Trophoblast cell (in vitro differentiated cells and primary cell): ENCODE measurements at regions not wholly inside any gene's neighbourhood (a gene's known extent, or its start where the extent isn't known, plus 50 kb on each side); places are given as distances from the start of the nearest gene placed in this dataset.

ENCODE experiments used
- DNase-seq, 2 donors: peaks; one replicate each; pipeline ENCODE4 v3.0.0-alpha.2; 2016
- H2AFZ ChIP-seq: 2 replicates; pipeline ENCODE4 v1.6.1; 2013; ENCODE audit warnings: low read length, moderate library complexity, mild to moderate bottlenecking; ENCODE audit not compliant: insufficient read depth, poor library complexity
- H2AK5ac ChIP-seq: 2 replicates; pipeline ENCODE4 v1.6.1; 2013; ENCODE audit warnings: mild to moderate bottlenecking, low read length
- H2BK120ac ChIP-seq: 2 replicates; pipeline ENCODE4 v1.6.1; 2013; ENCODE audit warnings: low read length, mild to moderate bottlenecking, moderate library complexity; ENCODE audit not compliant: insufficient read depth, poor library complexity
- H2BK12ac ChIP-seq: 2 replicates; pipeline ENCODE4 v1.6.1; 2013; ENCODE audit warnings: mild to moderate bottlenecking, low read length, moderate library complexity
- H2BK5ac ChIP-seq: 2 replicates; pipeline ENCODE4 v1.6.1; 2013; ENCODE audit warnings: low read length, low read depth, moderate library complexity, mild to moderate bottlenecking; ENCODE audit not compliant: poor library complexity
- H3K14ac ChIP-seq: 2 replicates; pipeline ENCODE4 v1.6.1; 2013; ENCODE audit warnings: mild to moderate bottlenecking, low read length
- H3K18ac ChIP-seq: 2 replicates; pipeline ENCODE4 v1.6.1; 2013; ENCODE audit warnings: mild to moderate bottlenecking, low read length
- H3K23ac ChIP-seq: 2 replicates; pipeline ENCODE4 v1.6.1; 2013; ENCODE audit warnings: low read length
- H3K27ac ChIP-seq: 2 replicates; pipeline ENCODE4 v1.5.1; 2013; ENCODE audit warnings: low read depth, mild to moderate bottlenecking, inconsistent platforms, low read length, moderate library complexity
- H3K27me3 ChIP-seq: 2 replicates; pipeline ENCODE4 v1.6.1; 2013; ENCODE audit warnings: inconsistent platforms, mild to moderate bottlenecking, low read length, moderate library complexity; ENCODE audit not compliant: insufficient read depth
- H3K36me3 ChIP-seq, 2 experiments: 1 replicate in 1 of 2; 2 replicates in 1 of 2; pipeline ENCODE4 v1.6.1; 2013; ENCODE audit warnings: low read length in 2 of 2, mild to moderate bottlenecking in 2 of 2, moderate library complexity in 1 of 2; ENCODE audit not compliant: insufficient read depth in 2 of 2, control insufficient read depth in 1 of 2
- H3K4ac ChIP-seq: 2 replicates; pipeline ENCODE4 v1.6.1; 2013; ENCODE audit warnings: low read depth, mild to moderate bottlenecking, low read length, moderate library complexity
- H3K4me1 ChIP-seq, 2 experiments: 1 replicate in 1 of 2; 2 replicates in 1 of 2; pipeline ENCODE4 v1.6.1; 2013; ENCODE audit warnings: low read length in 2 of 2, mild to moderate bottlenecking in 2 of 2, moderate library complexity in 1 of 2; ENCODE audit not compliant: insufficient read depth in 2 of 2, control insufficient read depth in 1 of 2
- H3K4me2 ChIP-seq: 2 replicates; pipeline ENCODE4 v1.6.1; 2013; ENCODE audit warnings: inconsistent platforms, mild to moderate bottlenecking, low read length, moderate library complexity
- H3K4me3 ChIP-seq: 2 replicates; pipeline ENCODE4 v1.5.1; 2013; ENCODE audit warnings: mild to moderate bottlenecking, low read depth, low read length, inconsistent platforms
- H3K79me1 ChIP-seq: one replicate; pipeline ENCODE4 v1.6.1; 2013; ENCODE audit warnings: low read length
- H3K79me2 ChIP-seq: 2 replicates; pipeline ENCODE4 v1.6.1; 2013; ENCODE audit warnings: low read length, mild to moderate bottlenecking; ENCODE audit not compliant: control insufficient read depth, insufficient read depth, poor library complexity
- H3K9ac ChIP-seq: 2 replicates; pipeline ENCODE4 v1.6.1; 2013; ENCODE audit warnings: mild to moderate bottlenecking, low read length
- H3K9me3 ChIP-seq: 2 replicates; pipeline ENCODE4 v1.6.1; 2013; ENCODE audit warnings: low read depth, mild to moderate bottlenecking, control low read depth, inconsistent platforms, low read length; ENCODE audit not compliant: insufficient read depth
- H4K12ac ChIP-seq: 2 replicates; pipeline ENCODE4 v1.6.1; 2013; ENCODE audit warnings: low read depth, mild to moderate bottlenecking, low read length, moderate library complexity
- H4K8ac ChIP-seq: 2 replicates; pipeline ENCODE4 v1.6.1; 2013; ENCODE audit warnings: low read depth, mild to moderate bottlenecking, low read length, moderate library complexity
- H4K91ac ChIP-seq: one replicate; pipeline ENCODE4 v1.6.1; 2013; ENCODE audit warnings: low read depth, mild to moderate bottlenecking, low read length, moderate library complexity
- WGBS: extraction: QIAGEN DNeasy Blood & Tissue Kit; methylation state at CpG from one replicate; pipeline ENCODE4 v1.1.7; 2013; ENCODE audit warnings: missing lambda C conversion rate; ENCODE audit not compliant: insufficient read length, insufficient coverage; ENCODE audit errors: extremely low coverage; 5-methylcytosine and 5-hydroxymethylcytosine counted together

GRCh38 chr1:184253921-184254320, 132.9 kb upstream of the C1orf21 start:
- H4K12ac ChIP-seq: no peak overlapping the region
- no peak overlapping the region for H2BK5ac ChIP-seq
- H2AK5ac ChIP-seq: no peak overlapping the region
- H3K9me3 ChIP-seq: no peaks in the 10 kb centered on the region
- H3K18ac ChIP-seq: no peak overlapping the region
- no peaks in the 10 kb centered on the region for H3K79me2 ChIP-seq
- H4K91ac ChIP-seq: no peak overlapping the region
- no peak for DNase-seq
- no peak overlapping the region for H3K23ac ChIP-seq
- H3K4me2 ChIP-seq: no peak overlapping the region
- no peak overlapping the region for H2AFZ ChIP-seq
- no peak overlapping the region for H3K9ac ChIP-seq
- no peak overlapping the region for H2BK12ac ChIP-seq
- no peak overlapping the region for H3K14ac ChIP-seq
- H3K4me3 ChIP-seq: no peak overlapping the region
- H3K4me1 ChIP-seq: peaks cover 0 to 4% of the 10 kb centered on the region in 2 experiments
- no peak overlapping the region for H3K27ac ChIP-seq
- no peaks in the 10 kb centered on the region for H3K79me1 ChIP-seq
- H3K4ac ChIP-seq: no peak overlapping the region
- H3K27me3 ChIP-seq: no peaks in the 10 kb centered on the region
- no peaks in the 10 kb centered on the region for H3K36me3 ChIP-seq
- H2BK120ac ChIP-seq: no peak overlapping the region
- WGBS: no CpG with 5 or more reads among the region's 3 CpGs
- no peak overlapping the region for H4K8ac ChIP-seq

GRCh38 chr1:184254849-184255248, 132.0 kb upstream of the C1orf21 start:
- no peaks in the 10 kb centered on the region for H3K9me3 ChIP-seq
- no peaks in the 10 kb centered on the region for H3K79me2 ChIP-seq
- peaks cover 0 to 4% of the 10 kb centered on the region in 2 experiments for H3K4me1 ChIP-seq
- H3K18ac ChIP-seq: no peak overlapping the region
- H4K8ac ChIP-seq: no peak overlapping the region
- no peak overlapping the region for H3K4ac ChIP-seq
- H4K91ac ChIP-seq: no peak overlapping the region
- H2BK120ac ChIP-seq: no peak overlapping the region
- no peak overlapping the region for H2BK12ac ChIP-seq
- H3K36me3 ChIP-seq: no peaks in the 10 kb centered on the region
- H2AK5ac ChIP-seq: no peak overlapping the region
- no peak overlapping the region for H3K27ac ChIP-seq
- no peak overlapping the region for H4K12ac ChIP-seq
- WGBS: no CpG with 5 or more reads among the region's 3 CpGs
- H2AFZ ChIP-seq: no peak overlapping the region
- H3K14ac ChIP-seq: no peak overlapping the region
- H3K4me2 ChIP-seq: no peak overlapping the region
- H3K27me3 ChIP-seq: no peaks in the 10 kb centered on the region
- no peak overlapping the region for H3K9ac ChIP-seq
- no peak overlapping the region for H3K23ac ChIP-seq
- no peak overlapping the region for H2BK5ac ChIP-seq
- no peak overlapping the region for H3K4me3 ChIP-seq
- peak in 1 of 2 donors; percentile 5 for DNase-seq
- no peaks in the 10 kb centered on the region for H3K79me1 ChIP-seq

- Histone ChIP-seq H3K4me3 (no peak overlapping the region), H2AK5ac (no peak overlapping the region), H4K91ac (no peak overlapping the region)
Observed at GRCh38 chr1:184255560-184255959, 131.3 kb upstream of the C1orf21 start.

GRCh38 chr1:184257873-184258272, 129.0 kb upstream of the C1orf21 start:
- H2BK12ac ChIP-seq: no peak overlapping the region
- no peak overlapping the region for H3K4ac ChIP-seq
- H2BK5ac ChIP-seq: no peak overlapping the region
- no peak overlapping the region for H4K12ac ChIP-seq
- no peak overlapping the region for H3K14ac ChIP-seq
- peaks cover 0 to 4% of the 10 kb centered on the region in 2 experiments for H3K4me1 ChIP-seq
- no peak overlapping the region for H2AK5ac ChIP-seq
- H3K9me3 ChIP-seq: no peaks in the 10 kb centered on the region
- no peaks in the 10 kb centered on the region for H3K36me3 ChIP-seq
- H2AFZ ChIP-seq: no peak overlapping the region
- WGBS: no CpG with 5 or more reads among the region's 5 CpGs
- no peak overlapping the region for H4K91ac ChIP-seq
- no peak overlapping the region for H3K9ac ChIP-seq
- H3K23ac ChIP-seq: no peak overlapping the region
- no peak overlapping the region for H2BK120ac ChIP-seq
- H3K18ac ChIP-seq: no peak overlapping the region
- H3K4me3 ChIP-seq: no peak overlapping the region
- no peak overlapping the region for H3K4me2 ChIP-seq
- no peaks in the 10 kb centered on the region for H3K79me1 ChIP-seq
- H3K79me2 ChIP-seq: no peaks in the 10 kb centered on the region
- DNase-seq: no peak
- no peaks in the 10 kb centered on the region for H3K27me3 ChIP-seq
- H3K27ac ChIP-seq: no peak overlapping the region
- no peak overlapping the region for H4K8ac ChIP-seq

More at GRCh38 chr1:184255560-184255959, 131.3 kb upstream of the C1orf21 start:
- Histone ChIP-seq H3K23ac (no peak overlapping the region), H3K4ac (no peak overlapping the region), H3K14ac (no peak overlapping the region), H2BK12ac (no peak overlapping the region), H4K12ac (no peak overlapping the region), H3K27me3 (no peaks in the 10 kb centered on the region), H3K36me3 (no peaks in the 10 kb centered on the region), H3K18ac (no peak overlapping the region), H2BK5ac (no peak overlapping the region), H3K79me2 (no peaks in the 10 kb centered on the region), H2AFZ (no peak overlapping the region), H3K27ac (no peak overlapping the region), H3K4me1 (peaks cover 0 to 4% of the 10 kb centered on the region in 2 experiments), H3K9ac (no peak overlapping the region), H3K4me2 (no peak overlapping the region), H3K9me3 (no peaks in the 10 kb centered on the region), H3K79me1 (no peaks in the 10 kb centered on the region), H2BK120ac (no peak overlapping the region), H4K8ac (no peak overlapping the region)
- DNase-seq: no peak
